ENCODE measurements at regions not wholly inside any gene's neighbourhood (a gene's known extent, or its start where the extent isn't known, plus 50 kb on each side); places are given as distances from the start of the nearest gene placed in this dataset.

GRCh38 chr4:156593464-156593863, 378.1 kb downstream of the PDGFC start:
- no peak for DNase-seq

- DNase-seq, result no peak
Observed at GRCh38 chr4:156591679-156592078, 379.9 kb downstream of the PDGFC start.

GRCh38 chr4:156584100-156584499, 387.5 kb downstream of the PDGFC start:
- no peak for DNase-seq

- DNase-seq, result no peak
Observed at GRCh38 chr4:156583265-156583664, 388.3 kb downstream of the PDGFC start.

- no peak for DNase-seq
Observed at GRCh38 chr4:156581282-156582063, 390.1 kb downstream of the PDGFC start.

GRCh38 chr4:156578713-156579112, 392.9 kb downstream of the PDGFC start:
- no peak for DNase-seq

GRCh38 chr4:156578005-156578404, 393.6 kb downstream of the PDGFC start:
- DNase-seq, result no peak

GRCh38 chr4:156576946-156577345, 394.7 kb downstream of the PDGFC start:
- peak; percentile 46 for DNase-seq

- peak; percentile 31 for DNase-seq
Observed at GRCh38 chr4:156575430-156576073, 396.0 kb downstream of the PDGFC start.

- no peak for DNase-seq
Observed at GRCh38 chr4:156571146-156571545, 400.5 kb downstream of the PDGFC start.

GRCh38 chr4:156569535-156569934, 402.1 kb downstream of the PDGFC start:
- DNase-seq, result no peak

GRCh38 chr4:156568484-156568883, 403.1 kb downstream of the PDGFC start:
- DNase-seq, result no peak

GRCh38 chr4:156568041-156568440, 403.6 kb downstream of the PDGFC start:
- DNase-seq, result peak; percentile 62

- DNase-seq, result peak; percentile 41
Observed at GRCh38 chr4:156560701-156561100, 410.9 kb downstream of the PDGFC start.

GRCh38 chr4:156559346-156559745, 412.3 kb downstream of the PDGFC start:
- no peak for DNase-seq

GRCh38 chr4:156558373-156559025, 413.1 kb downstream of the PDGFC start:
- no peak for DNase-seq

GRCh38 chr4:156557920-156558319, 413.7 kb downstream of the PDGFC start:
- DNase-seq, result no peak

- peak; percentile 61 for DNase-seq
Observed at GRCh38 chr4:156556336-156556735, 415.3 kb downstream of the PDGFC start.

GRCh38 chr4:156553659-156554058, 417.9 kb downstream of the PDGFC start:
- no peak for DNase-seq

GRCh38 chr4:156547891-156548290, 423.7 kb downstream of the PDGFC start:
- peak; percentile 45 for DNase-seq

GRCh38 chr4:156547439-156547838, 424.2 kb downstream of the PDGFC start:
- DNase-seq, result peak; percentile 96

GRCh38 chr4:156545003-156545785, 426.4 kb downstream of the PDGFC start:
- peak; percentile 27 for DNase-seq

GRCh38 chr4:156539376-156539775, 432.2 kb downstream of the PDGFC start:
- no peak for DNase-seq
